T-cell (primary cell): ENCODE measurements at regions not wholly inside any gene's neighbourhood (a gene's known extent, or its start where the extent isn't known, plus 50 kb on each side); places are given as distances from the start of the nearest gene placed in this dataset.

Experiments
- ATAC-seq, 4 experiments: fragments of 200-7000 bp in 3 of 4; fragments of 150-1000 bp in 1 of 4; cut with Tn5 transposase; replicated peaks in 1 of 4; 1 replicate in 3 of 4; 2 replicates in 1 of 4; pipeline ENCODE4 v1.10.0; 2021; ENCODE audit warnings: moderate library complexity in 3 of 4, mild to moderate bottlenecking in 2 of 4, moderate number of reproducible peaks in 1 of 4
- CTCF ChIA-PET, 2 donors: fragments of 300-600 bp; sonication (Branson Sonifier 250); formaldehyde crosslinking; loops; one replicate each; lab custom pipeline; 2022; ENCODE audit warnings: antibody characterized with exemption in 2 of 2; lab: Charles Lee
- POLR2A ChIA-PET, 2 donors: fragments of 300-600 bp; sonication (Branson Sonifier 250); formaldehyde crosslinking; loops; one replicate each; lab custom pipeline; 2022; ENCODE audit warnings: antibody characterized with exemption in 2 of 2; lab: Charles Lee
- DNase-seq, 35 experiments: peaks; one replicate each; pipeline versions ENCODE4 v3.0.0 to v3.0.0-alpha.2; 2013 to 2023
- H3K27ac ChIP-seq: one replicate; pipeline ENCODE4 v1.5.1; 2013; ENCODE audit warnings: low read length
- H3K27me3 ChIP-seq, 2 experiments: replicated peaks in 1 of 2; 1 replicate in 1 of 2; 2 replicates in 1 of 2; pipeline versions ENCODE4 v1.6.1 to v1.7.0; 2013; ENCODE audit warnings: low read length in 1 of 2, mixed read lengths in 1 of 2; ENCODE audit not compliant: control insufficient read depth in 2 of 2, insufficient read depth in 2 of 2; ENCODE audit errors: extremely low read depth in 1 of 2
- H3K36me3 ChIP-seq, 2 donors: 1 replicate in 1 of 2; 2 replicates in 1 of 2; pipeline versions ENCODE4 v1.6.1 to v1.7.0; 2013; ENCODE audit warnings: low read length in 1 of 2; ENCODE audit not compliant: control insufficient read depth in 2 of 2, insufficient read depth in 1 of 2; ENCODE audit errors: extremely low read depth in 1 of 2
- H3K4me1 ChIP-seq, 2 experiments: 1 replicate in 1 of 2; 2 replicates in 1 of 2; pipeline versions ENCODE4 v1.6.1 to v1.7.0; 2013; ENCODE audit warnings: low read length in 2 of 2, mixed read lengths in 1 of 2; ENCODE audit not compliant: insufficient read depth in 2 of 2, control insufficient read depth in 1 of 2; ENCODE audit errors: extremely low read depth in 1 of 2
- H3K4me3 ChIP-seq, 2 donors: 1 replicate in 1 of 2; 2 replicates in 1 of 2; pipeline versions ENCODE4 v1.5.1 to v1.7.0; 2013; ENCODE audit warnings: mild to moderate bottlenecking in 2 of 2, low read length in 1 of 2, moderate library complexity in 1 of 2; ENCODE audit not compliant: control insufficient read depth in 1 of 2; ENCODE audit errors: extremely low read depth in 1 of 2
- H3K9me3 ChIP-seq: 2 replicates; pipeline ENCODE4 v1.7.0; 2013
- H3K27ac Mint-ChIP-seq, 2 donors: one replicate each; pipeline ENCODE4 v1.8.0; 2020 to 2021; ENCODE audit warnings: mild to moderate bottlenecking in 2 of 2, mixed read lengths in 2 of 2
- H3K27me3 Mint-ChIP-seq, 2 donors: one replicate each; pipeline ENCODE4 v1.8.0; 2021 to 2022; ENCODE audit warnings: mixed read lengths in 2 of 2
- H3K36me3 Mint-ChIP-seq: one replicate; pipeline ENCODE4 v1.8.0; 2021; ENCODE audit warnings: mixed read lengths
- H3K4me1 Mint-ChIP-seq, 3 donors: one replicate each; pipeline ENCODE4 v1.8.0; 2020 to 2022; ENCODE audit warnings: mixed read lengths in 3 of 3, mild to moderate bottlenecking in 1 of 3
- H3K4me3 Mint-ChIP-seq, 3 donors: one replicate each; pipeline ENCODE4 v1.8.0; 2020 to 2022; ENCODE audit warnings: mild to moderate bottlenecking in 3 of 3, mixed read lengths in 3 of 3, moderate library complexity in 3 of 3
- H3K9me3 Mint-ChIP-seq, 3 donors: one replicate each; pipeline ENCODE4 v1.8.0; 2020 to 2022; ENCODE audit warnings: mixed read lengths in 3 of 3
- WGBS: methylation state at CpG from one replicate; pipeline ENCODE4 v1.1.5; 2013; ENCODE audit warnings: missing lambda C conversion rate; ENCODE audit not compliant: insufficient coverage; 5-methylcytosine and 5-hydroxymethylcytosine counted together

GRCh38 chr4:151921386-151921785 is 160.6 kb upstream of the GATB start:
- no peaks in the 10 kb centered on the region for H3K36me3 Mint-ChIP-seq
- H3K9me3 ChIP-seq: no peaks in the 10 kb centered on the region
- H3K36me3 ChIP-seq: no peaks in the 10 kb centered on the region
- H3K9me3 Mint-ChIP-seq: peaks cover 0 to 6% (median 0%) of the 10 kb centered on the region in 3 donors
- peaks cover 0 to 17% (median 3%) of the 10 kb centered on the region in 3 donors for H3K4me1 Mint-ChIP-seq
- H3K4me1 ChIP-seq: no peaks in the 10 kb centered on the region
- ChIA-PET POLR2A (no interaction called here), CTCF (no interaction called here)
- ATAC-seq (no peak), DNase-seq (no peak)
- H3K27ac ChIP-seq: no peak overlapping the region
- H3K27ac Mint-ChIP-seq: no peak overlapping the region
- H3K27me3 Mint-ChIP-seq: peaks cover 3 to 4% of the 10 kb centered on the region in 2 donors
- no peak overlapping the region for H3K4me3 Mint-ChIP-seq
- no peak overlapping the region for H3K4me3 ChIP-seq
- no peaks in the 10 kb centered on the region for H3K27me3 ChIP-seq

GRCh38 chr4:151917145-151917734 is 156.4 kb upstream of the GATB start:
- H3K4me1 ChIP-seq: no peaks in the 10 kb centered on the region
- WGBS: 90% methylated on average over 2 of the region's 2 CpGs
- ATAC-seq: no peak
- Mint-ChIP-seq H3K36me3 (no peaks in the 10 kb centered on the region), H3K4me3 (no peak overlapping the region), H3K27ac (no peak overlapping the region), H3K4me1 (peaks cover under 1 to 12% (median 3%) of the 10 kb centered on the region in 3 donors), H3K9me3 (peaks cover 0 to 4% (median 0%) of the 10 kb centered on the region in 3 donors), H3K27me3 (peaks cover 0 to 3% of the 10 kb centered on the region in 2 donors)
- ChIA-PET POLR2A (interaction anchor here (0.5 to 0.6 kb wide), 2 partner anchors 52 to 1441 kb away, joined by 3 to 4 read pairs; no protein-coding TSS in a partner anchor), CTCF (no interaction called here)
- H3K36me3 ChIP-seq: no peaks in the 10 kb centered on the region
- DNase-seq: no peak
- no peak overlapping the region for H3K27ac ChIP-seq
- H3K4me3 ChIP-seq: no peak overlapping the region
- H3K27me3 ChIP-seq: no peaks in the 10 kb centered on the region
- H3K9me3 ChIP-seq: no peaks in the 10 kb centered on the region

- H3K27ac Mint-ChIP-seq: no peak overlapping the region
- Histone ChIP-seq H3K9me3 (no peaks in the 10 kb centered on the region), H3K4me3 (no peak overlapping the region), H3K4me1 (no peaks in the 10 kb centered on the region), H3K36me3 (no peaks in the 10 kb centered on the region), H3K27me3 (no peaks in the 10 kb centered on the region), H3K27ac (no peak overlapping the region)
- H3K9me3 Mint-ChIP-seq: peaks cover 0 to 4% (median 0%) of the 10 kb centered on the region in 3 donors
- DNase-seq: no peak
- POLR2A ChIA-PET: no interaction called here
- no CpG with 5 or more reads among the region's 6 CpGs for WGBS
- ATAC-seq: no peak
- no peaks in the 10 kb centered on the region for H3K36me3 Mint-ChIP-seq
- peaks cover 0 to 9% (median 5%) of the 10 kb centered on the region in 3 donors for H3K4me1 Mint-ChIP-seq
- no peaks in the 10 kb centered on the region for H3K27me3 Mint-ChIP-seq
- H3K4me3 Mint-ChIP-seq: no peak overlapping the region
- CTCF ChIA-PET: no interaction called here
These were observed 151.8 kb upstream of the GATB start for GRCh38 chr4:151912632-151913031.

- H3K4me1 Mint-ChIP-seq: peaks cover 0 to 10% (median 5%) of the 10 kb centered on the region in 3 donors
- H3K9me3 Mint-ChIP-seq: peaks cover 0 to 4% (median 0%) of the 10 kb centered on the region in 3 donors
These were observed 151.2 kb upstream of the GATB start for GRCh38 chr4:151911970-151912369.

GRCh38 chr4:151908734-151909497 is 148.1 kb upstream of the GATB start:
- H3K9me3 Mint-ChIP-seq: peaks cover 0 to 10% (median under 1%) of the 10 kb centered on the region in 3 donors
- ATAC-seq (no peak), DNase-seq (no peak)
- no peaks in the 10 kb centered on the region for H3K36me3 Mint-ChIP-seq
- Histone ChIP-seq H3K36me3 (no peaks in the 10 kb centered on the region), H3K27ac (no peak overlapping the region), H3K4me3 (no peak overlapping the region), H3K4me1 (no peaks in the 10 kb centered on the region), H3K27me3 (no peaks in the 10 kb centered on the region), H3K9me3 (no peaks in the 10 kb centered on the region)
- no CpG with 5 or more reads among the region's 4 CpGs for WGBS
- ChIA-PET POLR2A (interaction anchor here (0.5 to 0.6 kb wide), 2 partner anchors 103 to 819 kb away, joined by 3 to 4 read pairs; no protein-coding TSS in a partner anchor), CTCF (no interaction called here)
- H3K4me3 Mint-ChIP-seq: no peak overlapping the region
- H3K27me3 Mint-ChIP-seq: no peaks in the 10 kb centered on the region
- peaks cover 2 to 7% (median 4%) of the 10 kb centered on the region in 3 donors for H3K4me1 Mint-ChIP-seq
- H3K27ac Mint-ChIP-seq: no peak overlapping the region

More at GRCh38 chr4:151911970-151912369, 151.2 kb upstream of the GATB start:
- Histone ChIP-seq H3K4me1 (no peaks in the 10 kb centered on the region), H3K4me3 (no peak overlapping the region), H3K36me3 (no peaks in the 10 kb centered on the region), H3K27ac (no peak overlapping the region), H3K27me3 (no peaks in the 10 kb centered on the region), H3K9me3 (no peaks in the 10 kb centered on the region)
- Mint-ChIP-seq H3K4me3 (no peak overlapping the region), H3K27ac (no peak overlapping the region), H3K27me3 (no peaks in the 10 kb centered on the region), H3K36me3 (no peaks in the 10 kb centered on the region)
- CTCF ChIA-PET: no interaction called here
- POLR2A ChIA-PET: no interaction called here
- 100% methylated on average over 2 of the region's 2 CpGs for WGBS
- ATAC-seq (no peak), DNase-seq (no peak)

GRCh38 chr4:151908201-151908600 is 147.4 kb upstream of the GATB start:
- H3K27me3 Mint-ChIP-seq: no peaks in the 10 kb centered on the region
- CTCF ChIA-PET: no interaction called here

More at GRCh38 chr4:151908201-151908600, 147.4 kb upstream of the GATB start:
- 100% methylated on average over 1 of the region's 3 CpGs for WGBS
- H3K27me3 ChIP-seq: no peaks in the 10 kb centered on the region
- Mint-ChIP-seq H3K36me3 (peaks cover under 1% of the 10 kb centered on the region), H3K9me3 (peaks cover 1 to 14% (median 4%) of the 10 kb centered on the region in 3 donors), H3K4me3 (no peak overlapping the region), H3K4me1 (peaks cover 2 to 7% (median 4%) of the 10 kb centered on the region in 3 donors), H3K27ac (no peak overlapping the region)
- H3K36me3 ChIP-seq: no peaks in the 10 kb centered on the region
- no peak for ATAC-seq
- POLR2A ChIA-PET: no interaction called here
- H3K4me1 ChIP-seq: no peaks in the 10 kb centered on the region
- H3K27ac ChIP-seq: no peak overlapping the region
- DNase-seq: no peak
- no peaks in the 10 kb centered on the region for H3K9me3 ChIP-seq
- no peak overlapping the region for H3K4me3 ChIP-seq
